GM19468 (cell line): ENCODE measurements at regions not wholly inside any gene's neighbourhood (a gene's known extent, or its start where the extent isn't known, plus 50 kb on each side); places are given as distances from the start of the nearest gene placed in this dataset.

Source experiments
- ATAC-seq: cut with Tn5 transposase; IDR thresholded peaks from one replicate; pipeline ENCODE4 v1.9.1; 2021; ENCODE audit warnings: mild to moderate bottlenecking, moderate library complexity, moderate number of reproducible peaks; ENCODE audit not compliant: unreplicated experiment; ENCODE audit errors: extremely low read depth

GRCh38 chr11:47899801-47900200 is 51.7 kb upstream of the NUP160 start:
- peak; percentile 97 for ATAC-seq
